GM19035 (cell line): ENCODE measurements at regions not wholly inside any gene's neighbourhood (a gene's known extent, or its start where the extent isn't known, plus 50 kb on each side); places are given as distances from the start of the nearest gene placed in this dataset.
"Not testable (repeated sequence)": the region's sequence is repeated elsewhere in the genome, so short reads cannot be mapped to it uniquely, and the experiment has no call there.

Source experiments
- ATAC-seq: cut with Tn5 transposase; IDR thresholded peaks from one replicate; pipeline ENCODE4 v1.9.1; 2021; ENCODE audit not compliant: unreplicated experiment

- ATAC-seq: no peak
These were observed 123.3 kb upstream of the ZCCHC13 start for GRCh38 chrX:74180716-74181115.

GRCh38 chrX:74179990-74180389 lies 124.0 kb upstream of the ZCCHC13 start:
- ATAC-seq: no peak

GRCh38 chrX:74179499-74179898 lies 124.5 kb upstream of the ZCCHC13 start:
- no peak for ATAC-seq

- ATAC-seq: no peak
These were observed 124.9 kb upstream of the ZCCHC13 start for GRCh38 chrX:74179071-74179470.

- ATAC-seq: no peak
These were observed 125.4 kb upstream of the ZCCHC13 start for GRCh38 chrX:74178536-74178935.

- no peak for ATAC-seq
These were observed 132.5 kb upstream of the ZCCHC13 start for GRCh38 chrX:74171465-74171864.

GRCh38 chrX:74162199-74162598 lies 141.8 kb upstream of the ZCCHC13 start:
- ATAC-seq: no peak

- no peak for ATAC-seq
These were observed 143.2 kb upstream of the ZCCHC13 start for GRCh38 chrX:74160816-74161215.

- ATAC-seq: no peak
These were observed 143.6 kb upstream of the ZCCHC13 start for GRCh38 chrX:74160358-74160757.

- no peak for ATAC-seq
These were observed 156.5 kb upstream of the ZCCHC13 start for GRCh38 chrX:74147439-74147838.

- no peak for ATAC-seq
These were observed 165.0 kb upstream of the ZCCHC13 start for GRCh38 chrX:74138943-74139342.

GRCh38 chrX:74133156-74133796 lies 170.7 kb upstream of the ZCCHC13 start:
- ATAC-seq: peak; percentile 64

GRCh38 chrX:74132280-74132679 lies 171.7 kb upstream of the ZCCHC13 start:
- ATAC-seq: no peak

- ATAC-seq: no peak
These were observed 184.7 kb upstream of the ZCCHC13 start for GRCh38 chrX:74119016-74119910.

GRCh38 chrX:74117962-74118902 lies 185.7 kb upstream of the ZCCHC13 start:
- ATAC-seq: no peak

- ATAC-seq: no peak
These were observed 192.7 kb upstream of the ZCCHC13 start for GRCh38 chrX:74111245-74111644.

GRCh38 chrX:74107666-74108065 lies 196.3 kb upstream of the ZCCHC13 start:
- no peak for ATAC-seq

GRCh38 chrX:74104356-74105015 lies 199.5 kb upstream of the ZCCHC13 start:
- ATAC-seq: no peak

GRCh38 chrX:74098407-74098806 lies 205.6 kb upstream of the ZCCHC13 start:
- not testable (repeated sequence) for ATAC-seq

- ATAC-seq: no peak
These were observed 213.9 kb upstream of the ZCCHC13 start for GRCh38 chrX:74090049-74090448.
